ENCODE measurements at regions not wholly inside any gene's neighbourhood (a gene's known extent, or its start where the extent isn't known, plus 50 kb on each side); places are given as distances from the start of the nearest gene placed in this dataset.
"Not testable (repeated sequence)": the region's sequence is repeated elsewhere in the genome, so short reads cannot be mapped to it uniquely, and the experiment has no call there.

DNA sequence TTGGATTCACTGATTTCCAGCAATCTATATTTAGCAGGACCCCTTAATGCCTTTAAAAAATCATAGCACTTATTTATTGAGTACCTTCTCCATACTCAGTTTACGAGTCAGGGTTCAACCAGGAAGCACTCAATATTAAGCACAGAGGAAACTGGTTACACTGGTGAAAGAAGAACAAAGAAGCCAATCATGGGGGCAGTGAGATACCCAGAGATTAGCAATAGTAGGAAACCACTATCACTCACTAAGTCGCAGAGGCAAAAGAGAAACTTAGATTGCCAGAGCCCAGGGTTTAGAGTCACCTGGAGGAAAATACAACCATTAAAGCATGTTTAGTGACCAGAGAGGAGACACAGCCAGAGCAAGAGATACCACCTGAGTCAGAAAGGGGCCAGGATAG is 670.5 kb upstream of the USP24 start:
- DNase-seq, result no peak
- no peak for TF ChIP-seq POLR2A (IDR thresholded peaks at IDR 0.05; ENCODE audit: low read length)
- TF ChIP-seq GATA1 (IDR thresholded peaks at IDR 0.05; ENCODE audit: low read depth, low read length), result no peak

DNA sequence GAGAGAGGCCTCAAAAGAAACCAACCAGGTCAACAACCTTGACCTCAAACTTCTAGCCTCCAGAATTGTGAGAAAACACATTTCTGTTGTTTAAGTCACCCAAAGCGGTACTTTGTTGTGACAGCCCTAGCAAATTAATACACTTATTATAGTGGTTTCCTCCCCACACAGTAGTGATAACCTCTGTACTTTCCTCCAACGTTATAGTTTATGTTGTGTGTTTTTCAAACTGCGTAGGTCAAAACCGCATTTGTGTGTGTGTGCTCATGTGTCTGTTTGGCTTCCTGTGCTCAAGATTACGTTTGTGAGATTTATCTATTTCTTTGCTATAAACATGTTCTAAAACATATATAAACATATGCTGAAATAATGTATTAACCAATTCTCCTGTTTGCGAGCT is 667.8 kb upstream of the USP24 start:
- TF ChIP-seq POLR2A (IDR thresholded peaks at IDR 0.05; ENCODE audit: low read length), result no peak
- no peak for TF ChIP-seq GATA1 (IDR thresholded peaks at IDR 0.05; ENCODE audit: low read depth, low read length)
- no peak for DNase-seq

DNA sequence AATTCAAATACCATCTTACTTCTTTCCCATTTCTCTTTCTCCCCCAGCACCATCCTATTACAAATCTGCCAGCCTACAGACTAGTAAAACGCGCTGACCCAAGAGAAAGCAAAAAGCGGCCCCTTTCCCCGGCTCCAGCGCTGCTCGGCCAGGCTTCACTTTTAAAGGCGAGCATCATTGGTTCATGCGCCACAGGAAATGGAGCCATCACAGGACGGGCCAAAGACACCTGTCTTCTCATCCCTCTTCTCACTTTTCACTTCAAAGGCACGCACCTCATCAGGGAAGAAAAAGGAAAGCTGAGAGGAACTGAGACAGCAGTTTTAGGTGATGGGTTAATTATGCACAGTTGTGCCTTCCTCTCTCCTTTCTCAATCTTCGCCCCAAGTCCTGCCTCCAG is 664.2 kb upstream of the USP24 start:
- TF ChIP-seq POLR2A (IDR thresholded peaks at IDR 0.05; ENCODE audit: low read length), result no peak
- TF ChIP-seq GATA1 (IDR thresholded peaks at IDR 0.05; ENCODE audit: low read depth, low read length), result no peak
- no peak for DNase-seq

DNA sequence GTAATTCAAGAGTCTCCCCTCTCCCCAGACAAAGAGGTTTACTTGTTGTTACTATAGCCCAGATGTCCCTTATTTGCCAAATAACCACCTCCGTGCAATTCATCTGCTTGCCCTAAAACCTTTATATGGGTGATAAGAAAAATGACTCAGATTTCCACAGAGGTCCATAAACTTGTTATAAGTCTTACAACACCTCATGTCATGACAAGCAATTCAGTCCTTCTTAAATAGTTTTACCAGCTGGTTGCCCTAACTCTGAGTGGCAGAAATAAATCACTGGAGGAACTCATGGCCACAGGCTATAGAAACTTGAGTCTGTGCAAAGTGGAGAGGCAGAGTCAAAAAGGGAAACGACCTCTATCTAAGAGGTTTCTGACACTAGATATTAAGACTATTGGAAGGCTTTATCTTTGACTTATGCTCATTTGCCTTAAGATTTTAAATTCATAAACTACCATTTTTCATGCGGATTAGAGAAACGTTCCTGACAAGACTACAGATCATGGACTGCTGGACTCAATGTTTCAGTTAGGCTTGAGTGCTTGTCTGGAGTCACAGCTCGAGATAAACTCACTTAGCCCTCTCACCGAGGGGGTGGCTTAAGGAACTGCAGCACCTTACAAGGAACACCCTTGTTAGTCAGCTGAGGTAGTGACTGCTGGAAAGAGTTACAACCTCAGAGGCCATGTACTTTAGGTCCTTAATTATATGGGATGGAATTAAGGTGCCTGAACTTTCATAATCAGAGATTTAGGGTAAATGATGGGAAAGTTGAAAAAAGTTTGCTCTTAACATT is 662.5 kb upstream of the USP24 start:
- no peak for DNase-seq
- TF ChIP-seq POLR2A (IDR thresholded peaks at IDR 0.05; ENCODE audit: low read length) (no peak), GATA1 (IDR thresholded peaks at IDR 0.05; ENCODE audit: low read depth, low read length) (no peak)

DNA sequence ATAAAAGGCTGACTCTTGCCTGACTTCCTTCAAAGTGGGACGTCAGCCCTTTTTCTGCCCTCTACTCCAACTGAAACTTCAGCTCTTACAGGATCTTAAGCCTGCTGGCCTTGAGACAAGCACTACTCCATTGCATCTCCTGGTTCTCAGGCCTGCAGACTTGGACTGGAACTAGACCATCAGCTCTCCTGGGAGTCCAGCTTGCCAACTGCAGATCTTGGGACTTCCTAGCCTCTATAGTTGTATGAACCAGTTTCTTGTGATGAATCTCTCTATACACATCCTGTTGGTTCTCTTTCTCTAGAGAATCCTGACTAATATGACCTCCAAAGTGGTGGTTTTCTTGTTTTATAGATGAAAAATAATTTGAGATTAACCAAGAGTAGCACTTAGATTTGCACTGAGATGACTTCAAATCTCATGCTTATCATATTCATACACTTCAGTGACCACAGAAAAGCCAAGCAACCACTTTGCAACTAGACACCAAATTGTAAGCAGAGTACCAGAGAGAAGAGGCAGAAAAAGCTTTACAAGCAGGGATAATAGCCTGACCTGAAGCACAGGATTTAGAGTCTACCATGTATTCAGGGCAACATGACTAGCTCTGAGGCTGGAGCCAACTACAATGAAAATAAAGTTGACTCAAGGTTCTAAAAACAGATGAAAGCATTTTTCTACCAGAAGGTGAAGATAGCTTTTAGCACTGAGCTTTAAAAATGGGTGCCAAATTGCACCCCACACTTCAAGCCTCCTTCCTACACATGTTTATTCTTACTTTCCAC is 661.3 kb upstream of the USP24 start:
- DNase-seq, result no peak
- no peak for TF ChIP-seq POLR2A (IDR thresholded peaks at IDR 0.05; ENCODE audit: low read length)
- no peak for TF ChIP-seq GATA1 (IDR thresholded peaks at IDR 0.05; ENCODE audit: low read depth, low read length)

DNA sequence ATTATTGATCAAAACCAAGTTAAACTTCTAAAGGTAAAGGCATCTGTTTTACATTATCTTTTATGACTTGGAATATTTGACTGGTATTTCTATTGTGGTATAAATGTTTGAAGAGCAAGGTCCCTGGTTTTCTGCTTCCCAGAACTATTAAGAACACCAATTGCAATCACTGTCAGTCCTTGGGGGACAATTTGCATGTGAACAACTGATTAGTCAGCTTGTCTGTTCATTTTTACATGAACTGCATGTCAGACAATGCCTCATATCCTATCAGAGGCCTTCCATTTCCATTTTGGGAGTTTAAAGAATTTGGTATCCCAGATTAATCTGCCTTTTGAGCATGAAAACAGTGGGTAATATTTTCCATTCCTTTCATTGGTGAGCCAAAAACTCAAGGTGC is 654.9 kb upstream of the USP24 start:
- no peak for DNase-seq
- TF ChIP-seq GATA1 (IDR thresholded peaks at IDR 0.05; ENCODE audit: low read depth, low read length), result no peak
- TF ChIP-seq POLR2A (IDR thresholded peaks at IDR 0.05; ENCODE audit: low read length), result no peak

DNA sequence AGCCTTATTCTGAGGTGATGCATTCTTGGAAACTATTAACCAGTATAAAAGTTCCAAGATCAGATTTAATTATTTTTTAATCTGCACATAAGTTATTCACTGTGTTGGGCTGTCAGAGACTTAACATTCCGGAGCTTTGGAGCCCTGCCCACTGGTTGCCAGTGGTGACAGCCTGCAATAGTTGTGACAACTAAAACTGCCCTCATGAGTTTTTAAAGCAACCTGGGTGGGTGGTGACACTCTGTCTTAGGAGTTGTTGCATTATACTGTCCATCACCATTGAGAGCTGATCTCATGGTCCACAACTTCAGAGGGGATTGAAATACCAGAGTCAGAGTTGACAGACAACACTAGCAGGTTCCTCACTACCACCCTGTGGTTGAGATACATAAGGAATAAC is 653.9 kb upstream of the USP24 start:
- DNase-seq, result no peak

DNA sequence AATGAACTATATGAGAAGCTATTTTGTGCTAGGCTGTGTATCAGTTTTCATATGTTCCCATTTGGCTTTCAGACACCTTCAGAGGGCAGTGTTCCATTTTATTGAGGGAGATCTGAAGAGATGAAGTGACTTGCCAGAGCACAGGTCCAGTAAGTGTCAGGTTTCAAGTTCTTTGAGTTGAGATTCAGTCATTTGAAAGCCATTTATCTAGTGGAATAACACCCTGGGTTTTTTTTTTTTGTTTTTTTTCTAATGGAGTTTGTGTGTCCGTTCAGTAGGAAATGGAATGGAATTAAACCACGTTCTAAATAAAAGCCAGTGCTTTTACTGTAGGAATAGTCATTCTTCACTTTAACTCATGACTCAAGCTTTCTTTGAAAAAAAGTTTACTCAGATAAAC is 652.9 kb upstream of the USP24 start:
- DNase-seq, result no peak
- TF ChIP-seq POLR2A (IDR thresholded peaks at IDR 0.05; ENCODE audit: low read length), result no peak
- TF ChIP-seq GATA1 (IDR thresholded peaks at IDR 0.05; ENCODE audit: low read depth, low read length), result no peak

More for the DNA sequence above, 653.9 kb upstream of the USP24 start:
- TF ChIP-seq POLR2A (IDR thresholded peaks at IDR 0.05; ENCODE audit: low read length) (no peak), GATA1 (IDR thresholded peaks at IDR 0.05; ENCODE audit: low read depth, low read length) (no peak)

DNA sequence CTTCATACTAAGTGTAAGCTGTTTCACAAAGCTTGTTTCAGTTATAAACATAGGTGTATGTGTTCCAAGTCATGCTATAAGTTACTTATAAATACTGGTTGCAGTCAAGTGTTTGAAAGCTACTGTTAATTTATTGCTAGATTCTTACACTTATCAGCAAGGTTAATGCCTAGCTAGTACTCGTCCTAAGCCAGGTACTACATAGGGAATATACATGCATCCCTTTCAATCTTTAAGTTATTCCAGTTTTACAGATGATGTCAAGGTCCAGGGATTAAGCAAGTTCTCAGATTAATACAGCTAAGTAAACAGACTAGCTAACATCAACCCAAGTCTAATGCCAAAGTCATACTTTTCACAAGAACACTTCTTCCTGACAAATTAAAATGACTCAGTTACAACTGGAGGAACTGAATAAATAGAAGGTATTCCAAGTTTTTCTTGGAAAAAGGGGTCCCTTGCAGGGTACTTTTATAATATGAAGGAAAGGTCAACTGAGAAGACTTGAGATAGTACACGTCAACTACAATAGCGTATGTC is 652.2 kb upstream of the USP24 start:
- no peak for TF ChIP-seq POLR2A (IDR thresholded peaks at IDR 0.05; ENCODE audit: low read length)
- no peak for TF ChIP-seq GATA1 (IDR thresholded peaks at IDR 0.05; ENCODE audit: low read depth, low read length)
- DNase-seq, result no peak

DNA sequence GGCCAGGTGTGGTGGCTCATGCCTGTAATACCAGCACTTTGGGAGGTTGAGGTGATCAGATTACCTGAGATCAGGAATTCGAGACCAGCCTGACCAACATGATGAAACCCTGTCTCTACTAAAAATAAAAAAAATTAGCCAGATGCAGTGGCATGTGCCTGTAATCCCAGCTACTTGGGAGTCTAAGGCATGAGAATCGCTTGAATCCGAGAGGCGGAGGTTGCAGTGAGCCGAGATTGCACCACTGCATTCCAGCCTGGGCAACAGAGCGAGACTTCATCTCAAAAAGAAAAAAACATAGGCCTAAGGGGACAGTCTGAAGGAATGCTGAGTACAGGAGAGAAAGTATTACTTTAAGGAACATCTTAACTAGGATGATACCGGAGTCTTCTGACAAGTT is 650.6 kb upstream of the USP24 start:
- not testable (repeated sequence) for DNase-seq

DNA sequence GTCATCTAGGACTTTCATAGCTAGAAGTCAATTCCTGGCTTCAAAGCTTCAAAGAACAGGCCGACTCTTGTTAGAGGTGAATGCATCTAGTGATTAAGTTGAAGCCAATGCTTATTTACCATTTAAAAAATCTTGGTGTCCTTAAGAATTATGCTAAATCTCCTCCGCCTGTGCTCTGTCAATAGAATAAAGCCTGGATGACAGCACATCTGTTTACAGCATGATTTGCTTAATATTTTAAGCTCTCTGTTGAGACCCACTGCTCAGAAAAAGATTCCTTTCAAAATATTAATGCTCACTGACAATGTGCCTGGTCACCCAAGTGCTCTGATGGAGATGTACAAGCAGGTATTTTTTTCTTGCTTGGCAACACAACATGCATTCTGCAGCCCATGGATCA is 649.1 kb upstream of the USP24 start:
- no peak for DNase-seq

DNA sequence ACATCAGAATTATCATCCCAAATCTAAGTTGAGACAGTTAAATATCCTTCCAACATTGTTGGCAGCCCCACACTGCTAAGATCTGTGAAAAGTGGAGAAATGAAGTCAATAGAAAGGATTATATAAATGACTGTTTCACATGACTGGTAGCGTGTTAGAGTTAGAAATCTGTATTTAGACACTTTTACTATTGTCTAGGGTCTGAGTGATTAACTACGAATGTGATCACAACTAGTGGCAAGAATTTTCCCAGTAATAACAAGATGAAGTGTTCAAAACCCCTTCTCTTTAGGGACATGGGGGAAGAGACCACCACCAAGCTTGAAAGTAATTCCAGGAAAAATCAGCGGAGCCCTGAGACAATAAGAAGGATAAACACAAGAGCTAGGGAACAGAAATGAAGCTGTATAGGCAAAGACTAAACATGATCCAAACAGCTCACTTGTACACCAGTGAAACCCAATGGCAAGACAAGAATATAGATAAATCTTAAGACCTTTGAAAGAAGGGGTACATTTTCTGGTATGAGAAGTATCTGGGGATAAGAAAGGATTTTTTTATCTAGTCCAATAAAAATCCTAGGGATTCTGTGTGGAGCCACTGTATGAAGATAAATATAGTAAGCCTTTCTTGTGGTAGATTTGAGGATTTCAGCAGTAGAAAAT is 646.6 kb upstream of the USP24 start:
- no peak for DNase-seq
- TF ChIP-seq POLR2A (IDR thresholded peaks at IDR 0.05; ENCODE audit: low read length), result no peak
- TF ChIP-seq GATA1 (IDR thresholded peaks at IDR 0.05; ENCODE audit: low read depth, low read length), result no peak

More for the DNA sequence above, 649.1 kb upstream of the USP24 start:
- TF ChIP-seq GATA1 (IDR thresholded peaks at IDR 0.05; ENCODE audit: low read depth, low read length) (no peak), POLR2A (IDR thresholded peaks at IDR 0.05; ENCODE audit: low read length) (no peak)

DNA sequence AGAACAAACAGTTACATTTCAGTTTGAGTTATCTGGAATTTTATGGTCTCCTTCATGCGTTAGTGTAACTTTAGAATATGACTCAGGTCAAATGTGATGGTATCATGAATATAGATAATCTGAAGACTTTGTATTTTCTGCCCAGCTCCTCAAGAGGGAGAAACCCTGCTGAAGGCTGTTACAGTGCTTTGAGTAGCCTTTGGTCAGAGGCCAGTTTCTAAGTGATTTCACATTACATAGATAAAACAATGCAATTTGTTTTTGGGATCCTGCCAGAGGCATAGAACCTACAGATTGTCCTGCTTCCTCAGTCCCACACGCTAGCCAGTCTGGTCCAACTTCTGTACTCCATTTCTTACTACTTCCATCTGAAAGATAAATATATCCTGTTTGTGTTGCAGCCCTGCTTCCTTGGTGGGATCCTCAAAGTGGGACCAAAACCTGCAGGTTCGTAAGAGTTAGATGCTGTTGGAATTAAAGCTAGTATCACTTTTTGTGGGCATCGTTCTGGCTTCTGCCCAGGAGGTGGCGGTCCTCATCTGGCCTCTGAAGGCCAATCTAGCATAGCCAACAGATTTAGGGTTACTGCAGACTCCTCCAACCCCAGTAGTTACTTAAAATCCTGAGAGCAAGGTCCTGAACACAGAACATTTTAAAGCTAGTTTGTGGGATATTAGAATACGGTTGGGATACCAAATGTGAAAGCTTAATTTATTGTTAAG is 645.8 kb upstream of the USP24 start:
- no peak for DNase-seq

More for the DNA sequence above, 645.8 kb upstream of the USP24 start:
- no peak for TF ChIP-seq GATA1 (IDR thresholded peaks at IDR 0.05; ENCODE audit: low read depth, low read length)
- no peak for TF ChIP-seq POLR2A (IDR thresholded peaks at IDR 0.05; ENCODE audit: low read length)

Data from erythroblast (primary cell).